DMS79 treated with DMSO at 0.1 percent for 48 hours (cell line): ENCODE measurements at regions not wholly inside any gene's neighbourhood (a gene's known extent, or its start where the extent isn't known, plus 50 kb on each side); places are given as distances from the start of the nearest gene placed in this dataset.
A peak's percentile ranks its signal among the peaks of the same experiment; 100 is the strongest.

Experiments used
- DNase-seq: peaks from one replicate; lab custom pipeline; 2025; lab: John Stamatoyannopoulos, UW

- no peak for DNase-seq
These were observed 1059.3 kb upstream of the CNTN5 start for GRCh38 chr11:97961431-97961830.

GRCh38 chr11:97962758-97963157 lies 1058.0 kb upstream of the CNTN5 start:
- no peak for DNase-seq

GRCh38 chr11:97963528-97964331 lies 1057.0 kb upstream of the CNTN5 start:
- no peak for DNase-seq

GRCh38 chr11:97964332-97965004 lies 1056.3 kb upstream of the CNTN5 start:
- DNase-seq, result no peak

- no peak for DNase-seq
These were observed 1054.7 kb upstream of the CNTN5 start for GRCh38 chr11:97965849-97966646.

GRCh38 chr11:97966901-97967300 lies 1053.8 kb upstream of the CNTN5 start:
- DNase-seq, result no peak

- DNase-seq, result no peak
These were observed 1052.7 kb upstream of the CNTN5 start for GRCh38 chr11:97968071-97968470.

- no peak for DNase-seq
These were observed 1048.0 kb upstream of the CNTN5 start for GRCh38 chr11:97972731-97973130.

GRCh38 chr11:97973352-97973857 lies 1047.3 kb upstream of the CNTN5 start:
- no peak for DNase-seq

GRCh38 chr11:97974798-97975498 lies 1045.8 kb upstream of the CNTN5 start:
- no peak for DNase-seq

- no peak for DNase-seq
These were observed 1043.0 kb upstream of the CNTN5 start for GRCh38 chr11:97977726-97978125.

- DNase-seq, result peak; percentile 14
These were observed 1041.0 kb upstream of the CNTN5 start for GRCh38 chr11:97979741-97980140.

GRCh38 chr11:97982512-97982911 lies 1038.2 kb upstream of the CNTN5 start:
- DNase-seq, result no peak

- no peak for DNase-seq
These were observed 1031.6 kb upstream of the CNTN5 start for GRCh38 chr11:97989121-97989520.

- DNase-seq, result no peak
These were observed 1030.4 kb upstream of the CNTN5 start for GRCh38 chr11:97990162-97990920.

GRCh38 chr11:97993562-97993961 lies 1027.2 kb upstream of the CNTN5 start:
- DNase-seq, result no peak

GRCh38 chr11:97995874-97996273 lies 1024.9 kb upstream of the CNTN5 start:
- no peak for DNase-seq

GRCh38 chr11:97996762-97997161 lies 1024.0 kb upstream of the CNTN5 start:
- no peak for DNase-seq

- no peak for DNase-seq
These were observed 1017.0 kb upstream of the CNTN5 start for GRCh38 chr11:98003606-98004371.

GRCh38 chr11:98007072-98007471 lies 1013.7 kb upstream of the CNTN5 start:
- DNase-seq, result no peak
